Osteocyte (in vitro differentiated cells): ENCODE measurements at regions not wholly inside any gene's neighbourhood (a gene's known extent, or its start where the extent isn't known, plus 50 kb on each side); places are given as distances from the start of the nearest gene placed in this dataset.

Experiments used
- DNase-seq: peaks from one replicate; pipeline ENCODE4 v3.0.0; 2021; ENCODE audit warnings: mixed read lengths; ENCODE audit not compliant: unreplicated experiment; ENCODE audit errors: extremely low spot score
- H3K27ac Mint-ChIP-seq: one replicate; pipeline ENCODE4 v1.8.0; 2021; ENCODE audit warnings: mild to moderate bottlenecking, mixed read lengths; ENCODE audit not compliant: unreplicated experiment
- H3K27me3 Mint-ChIP-seq: one replicate; pipeline ENCODE4 v1.8.0; 2021; ENCODE audit warnings: mixed read lengths; ENCODE audit not compliant: unreplicated experiment
- H3K36me3 Mint-ChIP-seq: one replicate; pipeline ENCODE4 v1.8.0; 2021; ENCODE audit warnings: mixed read lengths; ENCODE audit not compliant: unreplicated experiment
- H3K4me1 Mint-ChIP-seq: one replicate; pipeline ENCODE4 v1.8.0; 2021; ENCODE audit warnings: mixed read lengths; ENCODE audit not compliant: unreplicated experiment
- H3K4me3 Mint-ChIP-seq: one replicate; pipeline ENCODE4 v1.8.0; 2021; ENCODE audit warnings: mild to moderate bottlenecking, moderate library complexity, mixed read lengths; ENCODE audit not compliant: unreplicated experiment
- H3K9me3 Mint-ChIP-seq: one replicate; pipeline ENCODE4 v1.8.0; 2021; ENCODE audit warnings: mixed read lengths; ENCODE audit not compliant: unreplicated experiment
- CTCF ChIP-seq: fragments of 200-600 bp; sonication (generic); IDR thresholded peaks from 2 replicates; pipeline ENCODE4 v1.5.0; 2021; ENCODE audit warnings: antibody characterized with exemption, mild to moderate bottlenecking, moderate library complexity

DNA sequence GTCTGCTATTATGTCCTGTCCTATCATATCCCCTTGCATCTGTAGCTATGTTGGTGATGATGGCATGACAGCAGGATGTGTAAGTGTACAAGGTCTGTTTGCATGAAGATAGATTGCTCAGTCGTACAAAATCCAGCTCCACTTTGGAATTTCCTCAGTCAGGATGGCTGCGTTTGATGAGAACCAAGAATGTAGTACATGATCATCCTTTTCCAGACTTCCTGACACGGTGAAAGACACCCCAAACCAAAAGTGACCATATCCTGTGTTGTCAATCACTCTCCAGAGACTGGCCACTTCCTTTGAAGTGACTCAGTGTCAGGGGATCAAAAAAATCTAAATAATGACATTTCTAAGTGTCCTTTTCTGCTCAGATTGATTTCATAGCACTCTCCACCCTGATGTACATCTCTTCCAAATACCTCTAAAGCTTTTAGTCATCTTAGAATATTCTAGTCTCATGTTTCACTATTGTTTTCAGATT lies 213.4 kb downstream of the PLK2 start:
- no peak overlapping the region for H3K27ac Mint-ChIP-seq

GRCh38 chr5:58245476-58245840 lies 214.4 kb downstream of the PLK2 start:
- Mint-ChIP-seq H3K4me1 (peaks cover 13% of the 10 kb centered on the region), H3K36me3 (no peaks in the 10 kb centered on the region), H3K9me3 (no peaks in the 10 kb centered on the region), H3K27ac (no peak overlapping the region), H3K4me3 (no peak overlapping the region), H3K27me3 (no peaks in the 10 kb centered on the region)
- no peak for DNase-seq
- TF ChIP-seq CTCF, result no peak

More for the DNA sequence above, 213.4 kb downstream of the PLK2 start:
- no peak overlapping the region for H3K4me3 Mint-ChIP-seq
- H3K4me1 Mint-ChIP-seq, result peaks cover 7% of the 10 kb centered on the region
- no peak for DNase-seq
- no peaks in the 10 kb centered on the region for H3K9me3 Mint-ChIP-seq
- no peaks in the 10 kb centered on the region for H3K36me3 Mint-ChIP-seq
- no peaks in the 10 kb centered on the region for H3K27me3 Mint-ChIP-seq
- no peak for TF ChIP-seq CTCF

DNA sequence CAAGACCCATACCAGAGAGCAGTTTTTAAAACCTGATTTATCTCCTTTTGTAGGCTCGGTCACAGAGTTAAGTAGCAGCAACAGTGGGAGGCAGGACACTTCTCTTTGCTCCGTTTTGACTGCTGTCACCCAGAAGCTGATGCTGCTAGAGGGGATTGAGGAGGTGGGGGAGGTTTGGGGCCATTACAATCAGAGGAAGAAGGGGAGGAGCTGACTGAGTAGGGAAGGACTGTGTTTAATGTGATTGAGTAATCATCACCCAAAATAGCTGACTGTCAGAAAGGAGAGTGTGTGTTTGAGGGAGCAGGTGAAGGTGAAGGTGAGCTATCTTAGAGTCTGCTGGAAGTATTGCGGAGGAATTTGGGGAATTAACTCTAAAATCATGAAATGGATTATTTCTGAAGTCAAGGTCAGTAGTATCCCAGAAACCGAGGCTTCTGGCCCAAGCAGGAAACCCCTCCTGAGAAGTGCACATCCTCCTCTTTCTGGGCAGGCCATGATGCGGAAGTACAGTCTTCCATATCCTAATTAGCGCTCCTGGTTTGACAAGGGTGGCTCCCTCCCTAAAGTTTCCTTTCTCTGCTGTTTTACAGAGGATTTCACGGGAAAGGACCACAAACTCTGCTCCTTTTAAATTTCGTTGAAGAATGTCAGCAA lies 214.9 kb downstream of the PLK2 start:
- H3K9me3 Mint-ChIP-seq, result no peaks in the 10 kb centered on the region
- no peak overlapping the region for H3K4me3 Mint-ChIP-seq
- no peaks in the 10 kb centered on the region for H3K36me3 Mint-ChIP-seq
- TF ChIP-seq CTCF, result no peak
- H3K27me3 Mint-ChIP-seq, result no peaks in the 10 kb centered on the region
- no peak for DNase-seq
- H3K27ac Mint-ChIP-seq, result no peak overlapping the region
- peaks cover 17% of the 10 kb centered on the region for H3K4me1 Mint-ChIP-seq

- no peak for DNase-seq
- Mint-ChIP-seq H3K4me3 (no peak overlapping the region), H3K36me3 (no peaks in the 10 kb centered on the region), H3K4me1 (peaks cover 15% of the 10 kb centered on the region), H3K27me3 (no peaks in the 10 kb centered on the region), H3K27ac (no peak overlapping the region), H3K9me3 (no peaks in the 10 kb centered on the region)
- no peak for TF ChIP-seq CTCF
These were observed 218.5 kb downstream of the PLK2 start for GRCh38 chr5:58241389-58241788.

- Mint-ChIP-seq H3K36me3 (no peaks in the 10 kb centered on the region), H3K4me3 (no peak overlapping the region), H3K9me3 (no peaks in the 10 kb centered on the region), H3K27me3 (no peaks in the 10 kb centered on the region), H3K4me1 (peaks cover 15% of the 10 kb centered on the region), H3K27ac (no peak overlapping the region)
- no peak for DNase-seq
- TF ChIP-seq CTCF, result no peak
These were observed 219.6 kb downstream of the PLK2 start for GRCh38 chr5:58240322-58240721.
